ENCODE measurements at regions not wholly inside any gene's neighbourhood (a gene's known extent, or its start where the extent isn't known, plus 50 kb on each side); places are given as distances from the start of the nearest gene placed in this dataset.

- DNase-seq: no peak
These were observed 481.2 kb upstream of the KLF4 start for GRCh38 chr9:107970726-107971125.

GRCh38 chr9:107969727-107970126 lies 480.2 kb upstream of the KLF4 start:
- no peak for DNase-seq

- DNase-seq: no peak
These were observed 479.6 kb upstream of the KLF4 start for GRCh38 chr9:107969141-107969540.

GRCh38 chr9:107963246-107963645 lies 473.7 kb upstream of the KLF4 start:
- no peak for DNase-seq

GRCh38 chr9:107960916-107961315 lies 471.3 kb upstream of the KLF4 start:
- no peak for DNase-seq

GRCh38 chr9:107954312-107954711 lies 464.7 kb upstream of the KLF4 start:
- no peak for DNase-seq

- no peak for DNase-seq
These were observed 464.1 kb upstream of the KLF4 start for GRCh38 chr9:107953556-107954125.

GRCh38 chr9:107952773-107953172 lies 463.2 kb upstream of the KLF4 start:
- DNase-seq: no peak

GRCh38 chr9:107951511-107951910 lies 461.9 kb upstream of the KLF4 start:
- DNase-seq: no peak

- DNase-seq: no peak
These were observed 459.5 kb upstream of the KLF4 start for GRCh38 chr9:107949061-107949460.

GRCh38 chr9:107948601-107949000 lies 459.0 kb upstream of the KLF4 start:
- DNase-seq: no peak

GRCh38 chr9:107948086-107948485 lies 458.5 kb upstream of the KLF4 start:
- no peak for DNase-seq

- no peak for DNase-seq
These were observed 457.0 kb upstream of the KLF4 start for GRCh38 chr9:107946364-107947141.

GRCh38 chr9:107945961-107946360 lies 456.4 kb upstream of the KLF4 start:
- DNase-seq: no peak

GRCh38 chr9:107945493-107945892 lies 455.9 kb upstream of the KLF4 start:
- DNase-seq: no peak

- DNase-seq: no peak
These were observed 454.8 kb upstream of the KLF4 start for GRCh38 chr9:107944387-107944786.

GRCh38 chr9:107943901-107944300 lies 454.3 kb upstream of the KLF4 start:
- DNase-seq: no peak

GRCh38 chr9:107942856-107943255 lies 453.3 kb upstream of the KLF4 start:
- no peak for DNase-seq

GRCh38 chr9:107942291-107942690 lies 452.7 kb upstream of the KLF4 start:
- no peak for DNase-seq

- DNase-seq: no peak
These were observed 451.3 kb upstream of the KLF4 start for GRCh38 chr9:107940616-107941595.

- no peak for DNase-seq
These were observed 449.3 kb upstream of the KLF4 start for GRCh38 chr9:107938801-107939386.

GRCh38 chr9:107935931-107936330 lies 446.4 kb upstream of the KLF4 start:
- DNase-seq: no peak

- DNase-seq: no peak
These were observed 443.9 kb upstream of the KLF4 start for GRCh38 chr9:107933516-107933915.

Data from NCI-H2107 (cell line).